GM21360 (cell line): ENCODE measurements at regions not wholly inside any gene's neighbourhood (a gene's known extent, or its start where the extent isn't known, plus 50 kb on each side); places are given as distances from the start of the nearest gene placed in this dataset.

Experiments
- ATAC-seq: cut with Tn5 transposase; IDR thresholded peaks from one replicate; pipeline ENCODE4 v1.9.1; 2021; ENCODE audit warnings: mild to moderate bottlenecking, moderate library complexity; ENCODE audit not compliant: unreplicated experiment

GRCh38 chr1:239590556-239590955, 204.2 kb downstream of the CHRM3 start:
- no peak for ATAC-seq

- ATAC-seq, result no peak
Measured at GRCh38 chr1:239593527-239593926, 207.2 kb downstream of the CHRM3 start.

- ATAC-seq, result no peak
Measured at GRCh38 chr1:239600588-239600987, 214.2 kb downstream of the CHRM3 start.

- no peak for ATAC-seq
Measured at GRCh38 chr1:239601108-239601507, 214.7 kb downstream of the CHRM3 start.

GRCh38 chr1:239603530-239603929, 217.2 kb downstream of the CHRM3 start:
- no peak for ATAC-seq

- no peak for ATAC-seq
Measured at GRCh38 chr1:239606850-239607400, 220.6 kb downstream of the CHRM3 start.

- no peak for ATAC-seq
Measured at GRCh38 chr1:239608469-239608868, 222.1 kb downstream of the CHRM3 start.

- no peak for ATAC-seq
Measured at GRCh38 chr1:239612379-239612778, 226.0 kb downstream of the CHRM3 start.

GRCh38 chr1:239616673-239617072, 230.3 kb downstream of the CHRM3 start:
- ATAC-seq, result no peak

GRCh38 chr1:239617259-239617658, 230.9 kb downstream of the CHRM3 start:
- ATAC-seq, result no peak

- ATAC-seq, result no peak
Measured at GRCh38 chr1:239617731-239618130, 231.4 kb downstream of the CHRM3 start.

- ATAC-seq, result no peak
Measured at GRCh38 chr1:239619190-239619589, 232.8 kb downstream of the CHRM3 start.

GRCh38 chr1:239630767-239631166, 244.4 kb downstream of the CHRM3 start:
- no peak for ATAC-seq

GRCh38 chr1:239633432-239633831, 247.1 kb downstream of the CHRM3 start:
- no peak for ATAC-seq

- ATAC-seq, result no peak
Measured at GRCh38 chr1:239635276-239635675, 248.9 kb downstream of the CHRM3 start.

GRCh38 chr1:239636347-239636746, 250.0 kb downstream of the CHRM3 start:
- ATAC-seq, result no peak

- ATAC-seq, result no peak
Measured at GRCh38 chr1:239644604-239645003, 258.2 kb downstream of the CHRM3 start.

- ATAC-seq, result no peak
Measured at GRCh38 chr1:239647045-239647444, 260.7 kb downstream of the CHRM3 start.

- ATAC-seq, result no peak
Measured at GRCh38 chr1:239647964-239648632, 261.7 kb downstream of the CHRM3 start.

- ATAC-seq, result no peak
Measured at GRCh38 chr1:239655023-239655422, 268.7 kb downstream of the CHRM3 start.

- ATAC-seq, result no peak
Measured at GRCh38 chr1:239657291-239657690, 270.9 kb downstream of the CHRM3 start.

- no peak for ATAC-seq
Measured at GRCh38 chr1:239662950-239663349, 276.6 kb downstream of the CHRM3 start.

GRCh38 chr1:239672256-239672655, 285.9 kb downstream of the CHRM3 start:
- ATAC-seq, result no peak
